HG02610 (cell line): ENCODE measurements at regions not wholly inside any gene's neighbourhood (a gene's known extent, or its start where the extent isn't known, plus 50 kb on each side); places are given as distances from the start of the nearest gene placed in this dataset.

ENCODE experiments used
- ATAC-seq: cut with Tn5 transposase; IDR thresholded peaks from one replicate; pipeline ENCODE4 v1.9.1; 2021; ENCODE audit warnings: mild to moderate bottlenecking, moderate library complexity; ENCODE audit not compliant: unreplicated experiment

DNA sequence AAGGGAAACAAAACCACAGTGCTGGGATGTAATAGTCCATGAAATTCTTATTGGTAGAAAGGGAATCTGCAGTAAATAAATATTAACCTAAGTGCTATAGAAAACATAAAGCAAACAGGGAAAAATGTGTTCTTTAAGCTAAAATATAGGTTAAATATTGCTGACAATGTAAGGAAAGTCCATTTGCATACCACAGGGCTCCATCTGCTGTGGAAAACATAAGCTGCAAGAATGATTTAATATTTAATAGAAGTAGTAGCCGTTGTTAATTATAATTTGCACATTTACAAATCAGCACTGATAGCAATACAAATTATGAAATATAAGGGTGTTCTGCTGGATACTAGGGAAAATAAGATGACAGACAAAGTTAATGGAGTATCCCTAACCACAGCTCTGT is 444.9 kb upstream of the PKN2 start:
- no peak for ATAC-seq

DNA sequence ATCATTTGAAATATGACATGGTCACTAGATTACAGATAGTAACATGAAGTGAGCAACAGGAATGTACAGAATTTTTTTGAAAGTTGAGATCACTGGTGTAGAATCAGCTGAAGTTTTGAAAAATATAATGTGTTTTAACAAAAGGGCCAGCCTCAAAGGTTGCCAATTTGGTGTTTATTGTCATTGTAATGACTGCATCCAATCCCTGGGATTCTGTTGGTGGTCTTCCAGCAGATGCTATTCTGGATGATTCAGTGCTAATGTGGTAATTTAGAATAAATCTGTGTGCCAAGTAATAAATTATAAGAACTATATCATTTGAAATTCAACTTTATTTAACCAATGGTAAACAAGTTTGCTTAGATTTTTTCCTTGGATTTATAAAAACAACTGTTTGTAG is 436.4 kb upstream of the PKN2 start:
- ATAC-seq: no peak

DNA sequence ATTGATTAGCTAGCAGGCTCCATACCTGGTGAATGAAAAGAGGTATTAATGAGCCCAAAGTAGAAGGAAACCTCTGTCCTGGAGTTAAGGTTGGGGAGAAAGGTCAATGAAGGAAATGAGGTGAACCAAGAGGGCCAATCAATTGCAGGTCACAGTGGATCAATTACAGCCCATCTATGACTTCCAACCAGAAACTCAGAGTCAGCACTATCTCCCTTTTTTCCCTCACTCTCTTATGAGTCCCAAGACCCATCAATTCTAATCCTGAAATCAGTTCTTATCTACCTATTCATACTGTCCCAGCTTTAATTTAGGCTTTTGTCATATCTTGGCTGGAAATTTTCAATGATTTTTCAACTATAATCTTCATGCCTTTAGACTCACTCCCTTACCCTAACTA is 433.2 kb upstream of the PKN2 start:
- ATAC-seq: no peak

DNA sequence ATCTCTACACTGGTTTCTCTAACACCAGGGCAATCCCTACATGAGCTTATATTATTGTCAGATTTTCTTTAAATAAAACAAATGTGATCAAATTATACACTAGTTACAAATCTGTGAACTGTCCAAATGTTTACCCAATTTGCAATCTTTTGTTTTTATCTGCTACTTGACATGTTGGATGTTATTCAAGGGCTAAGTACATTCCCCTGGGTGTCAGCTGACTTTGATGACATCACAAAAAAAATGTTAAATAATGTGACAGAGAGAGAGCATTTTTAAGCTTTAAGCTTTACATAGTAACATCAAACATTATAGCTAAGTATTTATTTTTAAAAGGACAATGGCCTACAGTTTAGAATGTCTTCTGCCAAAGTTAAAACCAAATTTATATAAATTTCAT is 431.3 kb upstream of the PKN2 start:
- no peak for ATAC-seq

DNA sequence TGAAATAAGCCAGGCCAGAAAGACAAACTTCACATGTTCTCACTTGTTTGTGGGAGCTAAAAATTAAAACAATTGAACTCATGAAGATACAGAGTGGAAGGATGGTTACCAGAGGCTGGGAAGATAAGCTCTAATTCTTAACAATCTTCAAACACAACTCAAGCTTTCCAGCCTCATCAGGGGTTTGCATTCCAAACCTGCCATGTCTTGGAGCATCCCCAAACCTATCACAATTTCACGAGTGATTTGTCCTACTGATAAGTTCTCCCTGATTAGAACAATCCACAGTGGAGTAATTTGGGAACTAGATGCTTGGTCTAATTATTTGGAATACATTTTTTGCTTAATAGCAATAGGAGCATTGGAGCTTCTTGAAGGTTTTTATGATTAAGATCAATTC is 418.5 kb upstream of the PKN2 start:
- ATAC-seq: no peak

DNA sequence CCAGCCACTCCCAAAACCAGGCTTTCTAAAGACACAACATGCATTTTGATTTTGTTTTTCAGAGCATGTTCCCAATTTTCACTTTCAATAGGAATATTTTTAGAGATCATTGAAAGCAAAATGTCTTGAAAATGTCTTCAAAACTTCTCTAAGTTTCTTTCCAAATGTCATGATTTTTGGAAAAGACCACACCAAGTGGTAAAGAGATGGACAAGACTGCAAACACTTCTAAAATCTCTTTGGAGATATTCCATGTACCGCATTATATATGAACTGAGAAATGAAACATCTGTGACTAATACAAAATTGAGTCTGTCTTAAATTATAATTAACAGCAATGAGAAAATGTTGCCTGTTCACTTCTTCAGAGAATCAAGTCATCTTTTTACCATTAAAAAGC is 418.0 kb upstream of the PKN2 start:
- no peak for ATAC-seq

DNA sequence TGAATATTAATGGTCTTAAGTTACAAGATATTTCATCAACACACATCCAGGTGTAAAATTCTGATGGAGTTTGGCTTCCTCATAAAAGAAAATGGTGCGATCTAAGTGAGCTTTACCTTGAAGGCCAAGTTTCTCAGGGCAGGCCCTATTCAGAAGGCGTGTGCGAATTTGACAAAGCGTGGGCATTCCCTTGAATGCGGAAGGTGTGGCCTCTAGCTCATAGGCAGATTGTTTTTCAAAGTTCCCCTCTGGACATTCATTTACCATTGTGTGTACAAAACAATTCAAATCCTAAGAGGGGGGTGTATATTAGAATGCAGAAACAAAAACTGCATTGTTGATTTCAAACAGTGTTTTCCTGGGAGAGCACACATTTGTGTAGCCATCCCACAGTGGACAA is 411.9 kb upstream of the PKN2 start:
- no peak for ATAC-seq

DNA sequence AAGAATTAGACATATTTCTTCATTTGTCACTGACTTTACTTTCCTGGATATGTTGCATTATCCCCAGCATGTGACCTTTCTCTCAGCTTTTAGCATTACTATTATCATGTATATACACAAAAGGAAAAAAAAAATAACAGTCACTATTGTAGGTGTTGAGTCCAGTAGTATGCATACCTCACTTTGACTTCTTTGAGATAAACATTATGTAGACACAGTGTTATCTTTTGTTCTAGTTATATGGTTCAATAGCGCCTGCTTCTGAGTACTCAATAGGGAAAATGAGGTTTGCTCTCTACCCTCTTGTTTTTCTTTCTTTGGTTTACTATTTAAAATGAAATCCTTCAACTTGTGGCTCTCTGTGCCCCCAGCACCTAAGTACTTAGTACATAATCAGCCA is 409.6 kb upstream of the PKN2 start:
- ATAC-seq: no peak

DNA sequence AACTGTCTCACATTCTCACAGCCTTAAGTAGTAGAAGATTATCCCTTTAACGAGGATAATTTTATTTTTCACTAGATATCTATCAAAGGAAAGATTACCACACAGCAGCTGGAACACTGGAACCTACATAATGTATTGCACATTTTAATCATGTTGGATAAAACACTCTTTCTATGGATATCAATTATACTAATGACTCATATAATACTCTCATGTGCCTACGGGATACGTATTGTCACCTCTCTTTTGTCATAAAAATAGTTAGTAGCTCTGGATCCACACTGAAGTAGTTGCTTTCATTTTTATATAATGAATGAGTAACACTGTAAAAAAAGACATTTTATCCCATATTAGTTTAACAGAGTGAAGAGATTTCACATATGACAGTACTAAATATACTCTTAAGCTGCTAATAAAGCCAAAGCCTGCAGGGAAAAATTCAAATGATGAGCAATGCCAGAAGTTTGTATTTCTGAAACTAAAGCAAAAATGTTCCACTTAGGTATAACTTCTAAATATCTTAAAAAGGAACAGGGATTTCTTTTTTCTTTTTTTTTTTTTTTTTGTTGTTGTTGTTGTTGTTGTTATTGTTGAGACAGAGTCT is 408.7 kb upstream of the PKN2 start:
- no peak for ATAC-seq

DNA sequence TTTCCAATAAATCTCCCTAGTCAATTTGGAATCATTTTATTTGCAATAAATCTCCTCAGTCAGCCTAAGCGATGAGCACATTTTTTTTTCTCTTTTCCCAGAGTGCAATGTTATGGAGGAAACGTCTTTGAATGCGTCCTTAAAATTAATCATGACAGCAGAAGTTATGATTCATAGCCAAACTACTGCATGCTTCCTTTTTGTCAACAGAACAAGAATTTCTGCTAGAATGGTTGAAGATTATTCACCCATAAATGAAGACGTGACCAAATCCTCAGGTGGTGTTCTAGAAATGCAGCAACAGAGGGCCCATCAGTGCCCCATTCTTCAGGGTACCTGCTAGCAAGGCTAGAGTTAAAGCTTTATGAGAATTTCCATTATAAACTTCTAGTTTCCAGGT is 407.9 kb upstream of the PKN2 start:
- ATAC-seq: peak; percentile 49

DNA sequence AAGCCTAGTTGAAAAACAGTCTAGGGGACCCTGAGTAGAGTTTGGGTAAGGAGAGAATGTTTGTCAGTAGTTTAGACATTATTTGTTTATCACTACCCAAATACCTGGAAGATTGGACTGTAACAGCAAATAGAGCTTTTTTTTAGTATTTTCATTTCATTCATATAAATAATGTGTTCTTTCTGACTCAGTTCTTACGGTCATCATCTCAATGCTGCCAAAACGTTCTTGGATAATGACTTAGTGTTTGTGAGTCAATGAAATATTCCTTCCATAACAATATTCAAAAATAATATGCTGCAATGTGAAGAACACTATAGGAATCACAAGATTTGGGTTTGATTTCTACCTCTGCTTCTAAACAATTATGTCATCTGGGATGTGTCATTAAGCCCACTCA is 400.0 kb upstream of the PKN2 start:
- no peak for ATAC-seq

DNA sequence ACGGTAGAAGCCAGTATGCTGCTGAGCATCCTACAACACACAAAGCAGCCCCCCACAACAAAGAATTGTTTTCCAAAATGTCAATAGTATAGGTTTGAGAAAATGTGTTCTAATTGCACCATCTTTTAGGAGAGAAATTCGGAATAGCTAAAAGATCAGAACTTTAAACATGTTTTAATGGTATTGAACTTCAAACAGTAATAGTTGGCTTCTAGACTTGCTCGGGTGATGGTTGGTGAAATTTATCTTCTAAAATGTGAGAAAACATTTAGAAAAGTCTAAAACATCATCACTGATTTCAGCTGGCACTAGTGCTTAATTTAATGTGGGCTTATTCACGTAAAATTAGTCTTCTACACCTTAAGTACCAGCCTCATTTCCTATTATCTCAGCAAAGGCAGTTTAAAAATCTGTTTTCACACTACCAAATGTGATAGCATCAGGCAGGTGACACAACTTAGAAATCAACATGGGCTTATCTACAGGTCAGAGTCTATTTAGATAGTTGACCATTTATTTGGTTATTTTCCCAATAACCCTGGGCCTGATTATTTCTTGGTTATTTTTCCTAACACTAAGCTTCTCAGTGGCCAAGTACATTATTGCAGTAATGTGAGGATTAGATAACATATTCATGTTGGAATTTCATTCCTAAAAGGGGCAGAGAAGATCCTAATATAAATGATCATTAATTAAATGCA is 399.3 kb upstream of the PKN2 start:
- ATAC-seq: no peak

DNA sequence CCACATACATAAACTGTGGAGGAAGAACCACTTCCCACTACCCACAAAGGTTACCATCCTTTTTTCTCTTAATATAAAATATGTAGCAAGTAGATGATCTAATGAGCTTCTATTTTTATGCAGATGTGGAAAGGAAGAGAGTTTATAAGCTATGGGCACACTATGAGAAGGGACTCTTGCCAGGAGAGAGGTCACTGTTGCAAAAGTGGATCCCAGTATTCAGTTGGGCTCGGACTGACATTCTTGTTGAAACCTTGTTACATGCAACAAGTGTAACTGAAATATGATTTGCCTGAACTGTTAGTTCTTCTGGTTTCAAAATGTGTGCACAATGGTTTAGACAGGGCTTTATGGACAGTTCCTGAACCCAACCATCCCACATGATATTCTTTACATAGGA is 397.4 kb upstream of the PKN2 start:
- ATAC-seq: no peak

DNA sequence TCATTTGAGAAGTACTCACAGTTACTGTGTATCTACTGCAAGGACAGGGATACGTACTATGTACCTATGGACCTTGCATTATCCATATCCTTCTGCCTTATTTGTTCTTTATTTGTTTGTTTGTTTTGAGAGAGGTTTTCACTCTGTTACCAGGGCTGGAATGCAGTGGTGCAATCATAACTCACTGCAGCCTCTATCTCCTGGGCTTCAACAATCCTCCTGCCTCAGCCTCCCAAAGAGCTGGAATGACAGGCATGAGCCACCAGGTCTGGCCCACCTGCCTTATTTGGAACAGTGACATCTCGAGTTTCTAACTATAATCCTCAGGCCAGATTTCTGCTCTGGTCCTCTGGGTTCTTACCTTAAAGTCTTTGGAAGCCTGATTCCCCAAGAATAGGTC is 395.5 kb upstream of the PKN2 start:
- no peak for ATAC-seq

DNA sequence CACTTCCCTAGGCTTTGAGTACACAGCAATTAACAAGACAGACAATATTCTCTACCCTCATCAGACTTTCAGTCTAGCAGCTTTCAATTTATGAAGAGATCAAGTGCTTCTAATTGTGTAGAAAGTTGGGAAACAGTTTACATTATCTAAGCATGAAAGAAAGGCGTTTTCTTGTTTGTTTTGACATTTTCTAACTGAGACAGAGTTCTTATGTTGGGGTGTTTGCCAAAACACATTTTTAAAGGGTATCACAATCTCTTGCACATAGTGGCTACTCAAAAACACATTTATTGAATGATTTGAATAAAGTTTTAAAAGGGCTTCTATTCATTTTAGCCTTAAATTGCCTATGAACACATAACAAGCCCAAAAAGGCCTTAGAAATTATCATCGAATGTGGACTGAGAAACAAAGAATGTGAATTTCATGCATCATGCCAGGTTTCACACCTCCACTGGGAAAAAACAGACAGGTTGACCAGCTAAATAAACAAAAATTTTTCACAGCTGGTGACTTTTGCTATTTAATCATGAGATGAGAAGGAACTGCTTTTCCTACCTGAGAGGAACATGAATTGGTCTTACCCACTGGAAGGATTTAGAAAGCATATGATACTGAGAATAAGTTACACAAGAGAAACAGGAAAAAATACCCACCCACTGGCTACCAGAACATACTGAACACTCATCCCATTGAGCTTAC is 394.5 kb upstream of the PKN2 start:
- no peak for ATAC-seq

DNA sequence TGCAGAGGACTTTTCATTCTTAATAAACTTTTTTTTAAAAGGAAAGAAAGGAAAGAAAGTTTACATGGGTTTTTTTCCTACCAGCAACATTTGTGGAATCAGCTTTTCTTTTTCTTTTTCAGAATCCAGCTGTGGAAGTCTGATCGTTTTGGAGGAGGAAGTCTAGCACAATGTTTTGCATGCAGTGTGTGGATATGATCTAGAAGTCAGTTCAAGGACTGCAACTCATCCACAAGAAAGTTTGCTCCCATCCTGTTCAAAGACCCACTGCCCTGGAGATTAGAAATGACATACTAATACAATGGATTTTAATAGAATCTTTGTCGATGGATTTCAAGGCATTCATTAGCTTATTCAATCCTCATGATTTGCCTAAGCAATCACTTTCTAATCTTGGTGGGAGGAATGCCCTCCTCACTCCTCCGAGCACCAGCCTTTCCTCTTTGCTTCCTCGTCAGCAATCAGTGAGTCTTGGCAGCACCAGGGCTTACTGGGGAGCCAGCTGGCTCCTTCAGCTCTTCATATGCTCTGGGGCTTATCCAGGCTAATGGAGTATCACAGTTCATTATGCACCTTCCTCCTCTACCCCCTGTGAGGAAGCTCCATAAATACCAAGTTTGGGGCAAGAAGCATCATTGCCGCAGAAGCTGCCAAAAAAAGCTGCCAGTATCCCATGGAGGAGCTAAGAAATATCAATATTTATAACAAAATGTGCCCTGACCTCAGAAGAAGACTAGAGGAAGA is 392.3 kb upstream of the PKN2 start:
- no peak for ATAC-seq

DNA sequence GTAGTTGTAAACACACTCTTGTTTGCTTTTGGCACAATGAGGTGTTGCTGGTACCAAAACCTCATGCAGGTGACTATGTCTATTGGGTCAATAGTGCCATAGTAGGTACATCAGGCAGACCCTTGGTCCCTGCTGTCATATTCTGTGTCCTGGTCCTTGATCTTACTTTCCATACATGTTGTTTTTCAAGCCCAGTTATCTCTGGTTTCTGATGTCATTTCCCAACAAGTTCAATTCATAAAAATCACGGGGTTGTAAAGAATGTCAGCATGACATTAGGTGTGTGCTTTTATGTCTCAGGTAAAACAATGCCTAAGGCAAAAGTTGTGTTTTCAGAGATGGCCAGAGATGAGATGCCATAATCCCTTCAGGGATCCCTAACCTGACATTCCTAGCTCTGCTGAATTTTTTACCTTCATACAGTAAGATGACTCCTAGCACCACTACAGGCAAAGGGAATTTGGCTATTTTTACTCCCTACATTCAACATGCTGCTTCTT is 390.3 kb upstream of the PKN2 start:
- ATAC-seq: no peak

DNA sequence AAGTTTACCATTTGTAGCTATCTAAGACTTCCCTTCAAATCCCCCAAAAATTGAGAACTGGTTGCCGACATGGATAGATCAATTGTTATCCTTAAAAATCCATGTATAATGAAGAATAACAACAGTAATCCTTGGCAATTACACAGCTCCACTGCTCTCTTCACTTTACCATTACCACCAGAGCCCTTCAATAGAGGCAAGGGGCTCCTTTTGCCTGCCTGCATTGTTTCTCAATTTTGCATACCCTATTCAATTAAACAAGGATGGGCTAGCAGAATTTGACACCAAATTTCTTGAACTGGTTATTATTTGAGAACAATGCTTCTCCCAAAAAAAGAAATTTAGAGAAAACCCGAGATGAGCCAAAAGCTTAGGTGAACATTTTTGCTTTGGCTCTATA is 387.8 kb upstream of the PKN2 start:
- no peak for ATAC-seq

DNA sequence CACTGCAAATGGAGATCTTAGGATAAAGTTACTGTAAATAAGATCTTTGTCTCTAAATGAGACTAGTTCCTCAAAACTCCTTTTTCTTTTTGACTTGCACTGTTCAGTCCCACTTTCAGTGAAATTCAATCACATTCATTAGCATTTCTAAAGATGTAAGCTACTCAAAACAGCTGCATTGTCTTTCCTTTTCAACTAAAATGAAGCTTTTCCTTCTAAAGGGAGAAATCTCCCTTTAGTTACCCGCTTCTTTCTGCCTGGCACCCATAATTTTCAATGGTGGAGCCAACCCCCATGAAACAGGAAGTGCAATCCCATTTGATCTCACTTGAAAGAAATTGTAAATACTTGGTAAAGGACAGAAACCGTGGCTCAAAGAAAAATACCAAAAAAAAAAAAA is 387.4 kb upstream of the PKN2 start:
- no peak for ATAC-seq

DNA sequence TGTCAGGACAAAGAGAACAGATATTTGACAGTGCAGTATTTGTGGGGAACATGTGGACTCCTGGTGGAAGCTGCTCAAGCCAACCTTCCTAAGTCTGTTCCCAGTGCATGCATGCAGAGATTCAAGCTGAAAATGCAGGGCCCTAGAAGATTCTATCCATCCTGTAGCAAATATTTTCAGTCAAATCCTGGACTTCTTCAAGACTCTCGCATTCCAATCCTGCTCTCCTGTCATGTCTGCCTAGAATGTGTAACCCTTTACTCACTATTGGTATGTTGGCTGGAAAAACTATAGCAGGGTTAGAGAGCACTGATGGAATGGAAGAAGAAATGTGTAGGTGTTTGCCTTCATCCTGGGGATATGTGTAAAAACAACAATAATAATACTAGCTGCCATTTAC is 385.6 kb upstream of the PKN2 start:
- ATAC-seq: no peak

DNA sequence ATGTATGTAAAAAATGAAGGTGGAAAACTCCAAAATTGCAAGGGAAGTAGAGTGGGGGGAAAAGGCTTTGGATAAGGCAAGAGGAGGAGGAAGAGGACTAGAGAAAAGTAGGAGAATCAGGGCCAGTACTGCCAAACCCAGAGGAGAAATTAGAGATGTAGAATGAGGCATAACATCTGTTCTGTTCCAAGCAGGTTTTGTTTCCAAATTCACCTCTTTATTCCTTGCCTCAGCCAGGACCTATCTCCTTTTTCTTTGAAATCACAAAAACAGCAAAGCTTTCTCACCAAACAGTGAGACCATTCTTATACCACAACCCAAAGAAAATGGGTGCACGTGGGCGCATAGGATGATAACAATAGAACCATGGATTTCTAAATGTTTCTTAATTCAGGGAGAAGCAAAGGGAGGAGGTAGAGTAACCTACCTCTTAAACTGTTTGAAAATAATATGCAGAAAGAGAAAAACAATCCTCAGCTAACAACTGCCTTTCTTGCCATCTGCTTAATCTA is 383.3 kb upstream of the PKN2 start:
- ATAC-seq: no peak
